HepG2 (cell line): ENCODE measurements at regions not wholly inside any gene's neighbourhood (a gene's known extent, or its start where the extent isn't known, plus 50 kb on each side); places are given as distances from the start of the nearest gene placed in this dataset.
A peak's percentile ranks its signal among the peaks of the same experiment; 100 is the strongest.

Source experiments
- CEBPB ChIP-seq: IDR thresholded peaks from 2 replicates; pipeline ENCODE4 v1.6.1; 2011; ENCODE audit warnings: low read depth, low read length, improper control_type of control experiment, borderline replicate concordance
- ELF3 ChIP-seq: IDR thresholded peaks from 2 replicates; pipeline ENCODE4 v1.6.1; 2016; ENCODE audit warnings: missing genetic modification reagents, missing compliant biosample characterization
- ERF ChIP-seq: IDR thresholded peaks from 2 replicates; pipeline ENCODE4 v1.6.1; 2018; ENCODE audit warnings: missing biosample characterization, missing genetic modification reagents
- KLF11 ChIP-seq: IDR thresholded peaks from 2 replicates; pipeline ENCODE4 v1.6.1; 2016; ENCODE audit warnings: missing compliant biosample characterization
- NR2F6 ChIP-seq, 2 experiments: IDR thresholded peaks; 2 replicates each; pipeline ENCODE4 v1.6.1; 2016; ENCODE audit warnings: antibody characterized with exemption in 1 of 2, mild to moderate bottlenecking in 1 of 2
- RBFOX2 ChIP-seq: fragments of 200-400 bp; formaldehyde crosslinking; IDR thresholded peaks from 2 replicates; pipeline ENCODE4 v1.6.1; 2017; ENCODE audit warnings: low read depth, mild to moderate bottlenecking, low read length
- THYN1 ChIP-seq: sonication (generic); formaldehyde crosslinking; IDR thresholded peaks from 2 replicates; pipeline ENCODE4 v1.8.1; 2023; ENCODE audit warnings: low read depth, mild to moderate bottlenecking, moderate library complexity, missing genetic modification reagents, borderline replicate concordance
- TMF1 ChIP-seq: sonication (generic); formaldehyde crosslinking; IDR thresholded peaks from 2 replicates; pipeline ENCODE4 v1.8.1; 2022; ENCODE audit warnings: low read depth, missing genetic modification reagents
- ZKSCAN5 ChIP-seq: sonication (generic); formaldehyde crosslinking; IDR thresholded peaks from 2 replicates; pipeline ENCODE4 v1.5.1; 2020; ENCODE audit warnings: mild to moderate bottlenecking, missing genetic modification reagents
- ZMAT3 ChIP-seq: sonication (generic); formaldehyde crosslinking; conservative IDR thresholded peaks from 2 replicates; pipeline ENCODE4 v1.7.0; 2021; ENCODE audit warnings: missing genetic modification reagents
- ZNF75D ChIP-seq: sonication (generic); formaldehyde crosslinking; IDR thresholded peaks from 2 replicates; pipeline ENCODE4 v1.8.1; 2023; ENCODE audit warnings: missing genetic modification reagents, mild to moderate bottlenecking, borderline replicate concordance
- TF ChIP-seq, protein P1 (sequence below): sonication (generic); formaldehyde crosslinking; IDR thresholded peaks from 2 replicates; pipeline ENCODE4 v1.8.1; 2023; ENCODE audit warnings: mild to moderate bottlenecking, missing genetic modification reagents, borderline replicate concordance
- TF ChIP-seq, protein P2 (sequence below): sonication (generic); formaldehyde crosslinking; IDR thresholded peaks from 2 replicates; pipeline ENCODE4 v1.5.1; 2020; ENCODE audit warnings: missing genetic modification reagents, mild to moderate bottlenecking, borderline replicate concordance
- TF ChIP-seq, protein P3 (sequence below): sonication (generic); formaldehyde crosslinking; IDR thresholded peaks from 2 replicates; pipeline ENCODE4 v1.4.0; 2020; ENCODE audit warnings: low read depth, mild to moderate bottlenecking, missing genetic modification reagents
- TF ChIP-seq, protein P4 (sequence below): sonication (generic); formaldehyde crosslinking; IDR thresholded peaks from 2 replicates; pipeline ENCODE4 v1.5.0; 2020; ENCODE audit warnings: mild to moderate bottlenecking, missing genetic modification reagents, borderline replicate concordance
- TF ChIP-seq, protein P5 (sequence below): sonication (generic); formaldehyde crosslinking; IDR thresholded peaks from 2 replicates; pipeline ENCODE4 v1.5.0; 2020; ENCODE audit warnings: mild to moderate bottlenecking, missing genetic modification reagents
- TF ChIP-seq, protein P6 (sequence below): sonication (generic); formaldehyde crosslinking; IDR thresholded peaks from 2 replicates; pipeline ENCODE4 v1.4.0; 2020; ENCODE audit warnings: missing genetic modification reagents, mild to moderate bottlenecking, borderline replicate concordance
- TF ChIP-seq, protein P7 (sequence below): sonication (generic); formaldehyde crosslinking; IDR thresholded peaks from 2 replicates; pipeline ENCODE4 v1.9.0; 2021; ENCODE audit warnings: missing genetic modification reagents, mild to moderate bottlenecking, borderline replicate concordance

DNA sequence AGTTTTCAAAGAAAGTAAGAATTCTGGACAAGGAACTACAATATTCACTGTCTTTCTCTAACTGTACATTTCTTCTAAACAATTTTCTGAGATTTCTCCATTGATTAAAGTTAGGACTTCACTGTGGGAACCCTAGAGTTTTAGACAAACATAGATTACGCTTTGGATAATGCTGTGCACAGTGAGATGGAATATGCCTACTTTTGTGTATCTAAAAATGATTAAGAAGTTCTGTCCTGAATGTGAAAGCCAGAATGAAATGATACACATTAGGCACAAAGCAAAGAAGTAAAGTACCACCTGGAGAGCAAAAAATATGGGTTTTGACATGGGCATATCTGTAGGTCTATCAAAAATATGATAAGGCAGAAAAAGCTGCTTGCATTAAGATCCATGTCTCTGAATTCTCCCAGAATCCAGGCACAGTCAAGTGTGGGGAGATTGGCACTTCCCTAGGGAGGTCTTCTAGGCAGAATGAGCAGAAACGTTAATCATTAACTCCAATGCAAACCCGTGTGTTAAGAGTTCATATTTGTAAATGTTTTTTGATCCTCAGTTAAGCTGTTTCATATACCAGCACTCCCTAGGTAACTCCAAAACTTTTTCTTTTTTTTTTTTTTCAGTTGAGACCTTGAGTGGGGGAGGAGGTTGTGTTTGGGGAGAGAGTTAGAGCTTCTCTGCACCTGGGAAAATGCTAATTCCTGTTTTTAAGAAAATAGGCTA lies 467.1 kb downstream of the LMO4 start (continued):
- peak; percentile 33; the same call in 1 of the 2 replicates for TF ChIP-seq RBFOX2
- TF ChIP-seq, protein P1, sequence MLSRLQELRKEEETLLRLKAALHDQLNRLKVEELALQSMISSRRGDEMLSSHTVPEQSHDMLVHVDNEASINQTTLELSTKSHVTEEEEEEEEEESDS (CRISPR knock-in tag), result no peak
- no peak for TF ChIP-seq ZKSCAN5 (CRISPR knock-in tag)
- TF ChIP-seq ZNF75D (CRISPR knock-in tag), result no peak
- TF ChIP-seq, protein P2, sequence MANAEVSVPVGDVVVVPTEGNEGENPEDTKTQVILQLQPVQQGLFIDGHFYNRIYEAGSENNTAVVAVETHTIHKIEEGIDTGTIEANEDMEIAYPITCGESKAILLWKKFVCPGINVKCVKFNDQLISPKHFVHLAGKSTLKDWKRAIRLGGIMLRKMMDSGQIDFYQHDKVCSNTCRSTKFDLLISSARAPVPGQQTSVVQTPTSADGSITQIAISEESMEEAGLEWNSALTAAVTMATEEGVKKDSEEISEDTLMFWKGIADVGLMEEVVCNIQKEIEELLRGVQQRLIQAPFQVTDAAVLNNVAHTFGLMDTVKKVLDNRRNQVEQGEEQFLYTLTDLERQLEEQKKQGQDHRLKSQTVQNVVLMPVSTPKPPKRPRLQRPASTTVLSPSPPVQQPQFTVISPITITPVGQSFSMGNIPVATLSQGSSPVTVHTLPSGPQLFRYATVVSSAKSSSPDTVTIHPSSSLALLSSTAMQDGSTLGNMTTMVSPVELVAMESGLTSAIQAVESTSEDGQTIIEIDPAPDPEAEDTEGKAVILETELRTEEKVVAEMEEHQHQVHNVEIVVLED (CRISPR knock-in tag), result no peak
- 0 out of 2 replicates have a peak, but pooled peaks have one; percentile 59 for TF ChIP-seq THYN1 (CRISPR knock-in tag)
- TF ChIP-seq ZMAT3 (CRISPR knock-in tag), result 0 out of 2 replicates have a peak, but pooled peaks have one; percentile 9
- TF ChIP-seq, protein P3, sequence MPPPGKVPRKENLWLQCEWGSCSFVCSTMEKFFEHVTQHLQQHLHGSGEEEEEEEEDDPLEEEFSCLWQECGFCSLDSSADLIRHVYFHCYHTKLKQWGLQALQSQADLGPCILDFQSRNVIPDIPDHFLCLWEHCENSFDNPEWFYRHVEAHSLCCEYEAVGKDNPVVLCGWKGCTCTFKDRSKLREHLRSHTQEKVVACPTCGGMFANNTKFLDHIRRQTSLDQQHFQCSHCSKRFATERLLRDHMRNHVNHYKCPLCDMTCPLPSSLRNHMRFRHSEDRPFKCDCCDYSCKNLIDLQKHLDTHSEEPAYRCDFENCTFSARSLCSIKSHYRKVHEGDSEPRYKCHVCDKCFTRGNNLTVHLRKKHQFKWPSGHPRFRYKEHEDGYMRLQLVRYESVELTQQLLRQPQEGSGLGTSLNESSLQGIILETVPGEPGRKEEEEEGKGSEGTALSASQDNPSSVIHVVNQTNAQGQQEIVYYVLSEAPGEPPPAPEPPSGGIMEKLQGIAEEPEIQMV (CRISPR knock-in tag), result no peak
- TF ChIP-seq ELF3 (CRISPR knock-in tag), result 0 out of 2 replicates have a peak, but pooled peaks have one; percentile 40
- TF ChIP-seq, protein P4, sequence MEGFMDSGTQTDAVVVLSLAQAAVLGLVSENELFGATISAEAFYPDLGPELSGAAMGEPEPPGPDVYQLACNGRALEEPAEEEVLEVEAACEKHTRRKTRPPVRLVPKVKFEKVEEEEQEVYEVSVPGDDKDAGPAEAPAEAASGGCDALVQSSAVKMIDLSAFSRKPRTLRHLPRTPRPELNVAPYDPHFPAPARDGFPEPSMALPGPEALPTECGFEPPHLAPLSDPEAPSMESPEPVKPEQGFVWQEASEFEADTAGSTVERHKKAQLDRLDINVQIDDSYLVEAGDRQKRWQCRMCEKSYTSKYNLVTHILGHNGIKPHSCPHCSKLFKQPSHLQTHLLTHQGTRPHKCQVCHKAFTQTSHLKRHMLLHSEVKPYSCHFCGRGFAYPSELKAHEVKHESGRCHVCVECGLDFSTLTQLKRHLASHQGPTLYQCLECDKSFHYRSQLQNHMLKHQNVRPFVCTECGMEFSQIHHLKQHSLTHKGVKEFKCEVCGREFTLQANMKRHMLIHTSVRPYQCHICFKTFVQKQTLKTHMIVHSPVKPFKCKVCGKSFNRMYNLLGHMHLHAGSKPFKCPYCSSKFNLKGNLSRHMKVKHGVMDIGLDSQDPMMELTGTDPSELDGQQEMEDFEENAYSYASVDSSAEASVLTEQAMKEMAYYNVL (CRISPR knock-in tag), result no peak
- TF ChIP-seq, protein P5, sequence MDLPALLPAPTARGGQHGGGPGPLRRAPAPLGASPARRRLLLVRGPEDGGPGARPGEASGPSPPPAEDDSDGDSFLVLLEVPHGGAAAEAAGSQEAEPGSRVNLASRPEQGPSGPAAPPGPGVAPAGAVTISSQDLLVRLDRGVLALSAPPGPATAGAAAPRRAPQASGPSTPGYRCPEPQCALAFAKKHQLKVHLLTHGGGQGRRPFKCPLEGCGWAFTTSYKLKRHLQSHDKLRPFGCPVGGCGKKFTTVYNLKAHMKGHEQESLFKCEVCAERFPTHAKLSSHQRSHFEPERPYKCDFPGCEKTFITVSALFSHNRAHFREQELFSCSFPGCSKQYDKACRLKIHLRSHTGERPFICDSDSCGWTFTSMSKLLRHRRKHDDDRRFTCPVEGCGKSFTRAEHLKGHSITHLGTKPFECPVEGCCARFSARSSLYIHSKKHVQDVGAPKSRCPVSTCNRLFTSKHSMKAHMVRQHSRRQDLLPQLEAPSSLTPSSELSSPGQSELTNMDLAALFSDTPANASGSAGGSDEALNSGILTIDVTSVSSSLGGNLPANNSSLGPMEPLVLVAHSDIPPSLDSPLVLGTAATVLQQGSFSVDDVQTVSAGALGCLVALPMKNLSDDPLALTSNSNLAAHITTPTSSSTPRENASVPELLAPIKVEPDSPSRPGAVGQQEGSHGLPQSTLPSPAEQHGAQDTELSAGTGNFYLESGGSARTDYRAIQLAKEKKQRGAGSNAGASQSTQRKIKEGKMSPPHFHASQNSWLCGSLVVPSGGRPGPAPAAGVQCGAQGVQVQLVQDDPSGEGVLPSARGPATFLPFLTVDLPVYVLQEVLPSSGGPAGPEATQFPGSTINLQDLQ (CRISPR knock-in tag), result no peak
- TF ChIP-seq, protein P6, sequence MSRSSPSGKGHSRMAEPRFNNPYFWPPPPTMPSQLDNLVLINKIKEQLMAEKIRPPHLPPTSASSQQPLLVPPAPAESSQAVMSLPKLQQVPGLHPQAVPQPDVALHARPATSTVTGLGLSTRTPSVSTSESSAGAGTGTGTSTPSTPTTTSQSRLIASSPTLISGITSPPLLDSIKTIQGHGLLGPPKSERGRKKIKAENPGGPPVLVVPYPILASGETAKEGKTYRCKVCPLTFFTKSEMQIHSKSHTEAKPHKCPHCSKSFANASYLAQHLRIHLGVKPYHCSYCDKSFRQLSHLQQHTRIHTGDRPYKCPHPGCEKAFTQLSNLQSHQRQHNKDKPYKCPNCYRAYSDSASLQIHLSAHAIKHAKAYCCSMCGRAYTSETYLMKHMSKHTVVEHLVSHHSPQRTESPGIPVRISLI (CRISPR knock-in tag), result peak; percentile 96
- peak; percentile 47; the same call in 1 of the 2 replicates for TF ChIP-seq NR2F6 (IDR thresholded peaks at IDR 0.05)
- peak; percentile 55; the same call in 1 of the 2 replicates for TF ChIP-seq NR2F6 (CRISPR knock-in tag; IDR thresholded peaks at IDR 0.05)
- no peak for TF ChIP-seq KLF11 (CRISPR knock-in tag)
- no peak for TF ChIP-seq TMF1 (CRISPR knock-in tag)
- no peak for TF ChIP-seq ERF (CRISPR knock-in tag)
- no peak for TF ChIP-seq CEBPB
- TF ChIP-seq, protein P7, sequence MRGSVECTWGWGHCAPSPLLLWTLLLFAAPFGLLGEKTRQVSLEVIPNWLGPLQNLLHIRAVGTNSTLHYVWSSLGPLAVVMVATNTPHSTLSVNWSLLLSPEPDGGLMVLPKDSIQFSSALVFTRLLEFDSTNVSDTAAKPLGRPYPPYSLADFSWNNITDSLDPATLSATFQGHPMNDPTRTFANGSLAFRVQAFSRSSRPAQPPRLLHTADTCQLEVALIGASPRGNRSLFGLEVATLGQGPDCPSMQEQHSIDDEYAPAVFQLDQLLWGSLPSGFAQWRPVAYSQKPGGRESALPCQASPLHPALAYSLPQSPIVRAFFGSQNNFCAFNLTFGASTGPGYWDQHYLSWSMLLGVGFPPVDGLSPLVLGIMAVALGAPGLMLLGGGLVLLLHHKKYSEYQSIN (CRISPR knock-in tag), result no peak
